Calu3 (cell line): ENCODE measurements at regions not wholly inside any gene's neighbourhood (a gene's known extent, or its start where the extent isn't known, plus 50 kb on each side); places are given as distances from the start of the nearest gene placed in this dataset.

Experiments used
- BruUV-seq: library from RNA; stranded (reverse); fragments of 400-500 nt; replicated peaks from 2 replicates; lab custom pipeline; 2021; lab: Mats Ljungman, UMichigan
- CTCF ChIA-PET: fragments of 300-600 bp; sonication (Branson Sonifier 250); formaldehyde crosslinking; loops from one replicate; lab custom pipeline; 2022; ENCODE audit warnings: antibody characterized with exemption; lab: Charles Lee
- DNase-seq: peaks from one replicate; pipeline ENCODE4 v3.0.0; 2022
- H3K27ac Mint-ChIP-seq: one replicate; pipeline ENCODE4 v1.8.0; 2022; ENCODE audit warnings: mixed read lengths; ENCODE audit not compliant: unreplicated experiment
- H3K27me3 Mint-ChIP-seq: one replicate; pipeline ENCODE4 v1.8.0; 2022; ENCODE audit warnings: mixed read lengths; ENCODE audit not compliant: unreplicated experiment
- H3K36me3 Mint-ChIP-seq: one replicate; pipeline ENCODE4 v1.8.0; 2022; ENCODE audit warnings: mild to moderate bottlenecking, moderate library complexity, mixed read lengths; ENCODE audit not compliant: insufficient read depth, unreplicated experiment
- H3K4me1 Mint-ChIP-seq: one replicate; pipeline ENCODE4 v1.8.0; 2022; ENCODE audit warnings: mild to moderate bottlenecking, low read depth, mixed read lengths; ENCODE audit not compliant: unreplicated experiment
- H3K4me3 Mint-ChIP-seq: one replicate; pipeline ENCODE4 v1.8.0; 2022; ENCODE audit warnings: mild to moderate bottlenecking, low read depth, moderate library complexity, mixed read lengths; ENCODE audit not compliant: unreplicated experiment
- H3K9me3 Mint-ChIP-seq: one replicate; pipeline ENCODE4 v1.8.0; 2022; ENCODE audit warnings: low read depth, mixed read lengths; ENCODE audit not compliant: unreplicated experiment
- intact Hi-C: fragments of 100-400 bp; cut with micrococcal nuclease; formaldehyde crosslinking; loops from one replicate; pipeline ENCODE4 v1.10.0; 2022; ENCODE audit not compliant: unreplicated experiment
- TF ChIP-seq, protein P1 (sequence below): fragments of 200-600 bp; IDR thresholded peaks from one replicate; pipeline ENCODE4 v1.8.0; 2022; ENCODE audit warnings: antibody characterized with exemption; ENCODE audit not compliant: unreplicated experiment

- Mint-ChIP-seq H3K36me3 (no peaks in the 10 kb centered on the region), H3K9me3 (no peaks in the 10 kb centered on the region), H3K4me1 (no peaks in the 10 kb centered on the region), H3K27ac (no peak overlapping the region), H3K27me3 (no peaks in the 10 kb centered on the region), H3K4me3 (no peak overlapping the region)
- no TSS peak for BruUV-seq
- no peak for DNase-seq
- CTCF ChIA-PET: interaction anchor here (0.5 to 1.4 kb wide), 3 partner anchors 9 to 56 kb away, joined by 3 to 5 read pairs (median 4); no protein-coding TSS in a partner anchor
- intact Hi-C loops: loop anchor here (5.0 kb wide), 2 partner anchors 74 to 356 kb away; no protein-coding TSS in a partner anchor
- TF ChIP-seq, protein P1, sequence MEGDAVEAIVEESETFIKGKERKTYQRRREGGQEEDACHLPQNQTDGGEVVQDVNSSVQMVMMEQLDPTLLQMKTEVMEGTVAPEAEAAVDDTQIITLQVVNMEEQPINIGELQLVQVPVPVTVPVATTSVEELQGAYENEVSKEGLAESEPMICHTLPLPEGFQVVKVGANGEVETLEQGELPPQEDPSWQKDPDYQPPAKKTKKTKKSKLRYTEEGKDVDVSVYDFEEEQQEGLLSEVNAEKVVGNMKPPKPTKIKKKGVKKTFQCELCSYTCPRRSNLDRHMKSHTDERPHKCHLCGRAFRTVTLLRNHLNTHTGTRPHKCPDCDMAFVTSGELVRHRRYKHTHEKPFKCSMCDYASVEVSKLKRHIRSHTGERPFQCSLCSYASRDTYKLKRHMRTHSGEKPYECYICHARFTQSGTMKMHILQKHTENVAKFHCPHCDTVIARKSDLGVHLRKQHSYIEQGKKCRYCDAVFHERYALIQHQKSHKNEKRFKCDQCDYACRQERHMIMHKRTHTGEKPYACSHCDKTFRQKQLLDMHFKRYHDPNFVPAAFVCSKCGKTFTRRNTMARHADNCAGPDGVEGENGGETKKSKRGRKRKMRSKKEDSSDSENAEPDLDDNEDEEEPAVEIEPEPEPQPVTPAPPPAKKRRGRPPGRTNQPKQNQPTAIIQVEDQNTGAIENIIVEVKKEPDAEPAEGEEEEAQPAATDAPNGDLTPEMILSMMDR: no peak
Measured at GRCh38 chr9:82606071-82606470, 456.9 kb downstream of the RASEF start.

GRCh38 chr9:82606492-82607382 is 456.2 kb downstream of the RASEF start:
- no peaks in the 10 kb centered on the region for H3K4me1 Mint-ChIP-seq
- no peak overlapping the region for H3K4me3 Mint-ChIP-seq
- no peaks in the 10 kb centered on the region for H3K9me3 Mint-ChIP-seq
- intact Hi-C loops: loop anchor here (5.0 kb wide), 2 partner anchors 74 to 356 kb away; no protein-coding TSS in a partner anchor
- CTCF ChIA-PET: interaction anchor here (0.5 to 1.4 kb wide), 5 partner anchors 10 to 1019 kb away, joined by 3 to 5 read pairs (median 3); no protein-coding TSS in a partner anchor
- TF ChIP-seq, protein P1: peak; percentile 24
- H3K27me3 Mint-ChIP-seq: no peaks in the 10 kb centered on the region
- H3K36me3 Mint-ChIP-seq: no peaks in the 10 kb centered on the region
- BruUV-seq: no TSS peak
- no peak overlapping the region for H3K27ac Mint-ChIP-seq
- peak; percentile 48 for DNase-seq

DNA sequence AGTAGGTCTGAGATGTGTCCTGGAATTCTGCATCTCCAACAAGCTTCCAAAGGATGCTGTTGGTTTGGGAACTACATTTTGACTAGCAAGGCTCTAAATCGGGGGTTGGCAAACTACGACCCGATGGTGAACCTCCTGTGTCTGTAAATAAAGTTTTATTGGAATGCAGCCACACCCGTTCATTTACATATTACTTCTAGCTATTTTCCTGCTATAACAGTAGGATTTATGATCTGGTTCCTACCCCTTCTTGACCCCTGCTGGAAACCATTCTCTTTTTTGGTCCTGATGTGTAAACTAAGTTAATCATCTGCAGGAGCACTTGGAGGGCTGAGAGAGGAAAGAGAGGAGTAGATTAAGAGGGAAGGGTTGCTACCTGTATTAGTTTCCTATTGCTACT is 454.5 kb downstream of the RASEF start:
- CTCF ChIA-PET: no interaction called here
- H3K4me1 Mint-ChIP-seq: no peaks in the 10 kb centered on the region
- TF ChIP-seq, protein P1: no peak
- H3K36me3 Mint-ChIP-seq: no peaks in the 10 kb centered on the region
- H3K27me3 Mint-ChIP-seq: no peaks in the 10 kb centered on the region
- no peaks in the 10 kb centered on the region for H3K9me3 Mint-ChIP-seq
- H3K27ac Mint-ChIP-seq: no peak overlapping the region
- H3K4me3 Mint-ChIP-seq: no peak overlapping the region
- BruUV-seq: no TSS peak
- intact Hi-C loops: loop anchor here (5.0 kb wide), 2 partner anchors 76 to 354 kb away; no protein-coding TSS in a partner anchor
- DNase-seq: no peak

- CTCF ChIA-PET: no interaction called here
- no TSS peak for BruUV-seq
- Mint-ChIP-seq H3K4me3 (no peak overlapping the region), H3K27me3 (no peaks in the 10 kb centered on the region), H3K36me3 (no peaks in the 10 kb centered on the region), H3K27ac (no peak overlapping the region), H3K9me3 (no peaks in the 10 kb centered on the region), H3K4me1 (no peaks in the 10 kb centered on the region)
- intact Hi-C loops: no loop called here
- DNase-seq: no peak
- TF ChIP-seq, protein P1: no peak
Measured at GRCh38 chr9:82612942-82613341, 450.0 kb downstream of the RASEF start.
